ENCODE measurements at regions not wholly inside any gene's neighbourhood (a gene's known extent, or its start where the extent isn't known, plus 50 kb on each side); places are given as distances from the start of the nearest gene placed in this dataset.

- no peak for TF ChIP-seq CEBPB (IDR thresholded peaks at IDR 0.05)
- TF ChIP-seq EP300 (IDR thresholded peaks at IDR 0.05; ENCODE audit: borderline replicate concordance): no peak
- TF ChIP-seq TAF1 (IDR thresholded peaks at IDR 0.05; ENCODE audit: low read depth): no peak
Measured at GRCh38 chr1:98296681-98297080, 364.8 kb upstream of the SNX7 start.

All from Ishikawa (cell line).